Activated naive CD4-positive, alpha-beta T cell treated with anti-CD3 and anti-CD28 coated beads, Interleukin-2, amount 50 U/mL, for 72 hours (primary cell): ENCODE measurements at regions not wholly inside any gene's neighbourhood (a gene's known extent, or its start where the extent isn't known, plus 50 kb on each side); places are given as distances from the start of the nearest gene placed in this dataset.
A peak's percentile ranks its signal among the peaks of the same experiment; 100 is the strongest.
"Not testable (repeated sequence)": the region's sequence is repeated elsewhere in the genome, so short reads cannot be mapped to it uniquely, and the experiment has no call there.

Experiments
- ATAC-seq, 2 donors: fragments of 150-1000 bp; cut with Tn5 transposase; 2 replicates each; pipeline ENCODE4 v1.10.0; 2021; ENCODE audit warnings: mild to moderate bottlenecking in 2 of 2, moderate library complexity in 2 of 2
- DNase-seq, 2 donors: peaks; one replicate each; pipeline ENCODE4 v3.0.0; 2021 to 2022; ENCODE audit warnings: low spot score in 2 of 2
- H3K27ac Mint-ChIP-seq, 2 donors: one replicate each; pipeline ENCODE4 v1.8.0; 2022; ENCODE audit warnings: mild to moderate bottlenecking in 2 of 2, mixed read lengths in 2 of 2
- H3K36me3 Mint-ChIP-seq, 2 donors: one replicate each; pipeline ENCODE4 v1.8.0; 2022; ENCODE audit warnings: mixed read lengths in 2 of 2
- H3K9me3 Mint-ChIP-seq, 2 donors: one replicate each; pipeline ENCODE4 v1.8.0; 2022; ENCODE audit warnings: mixed read lengths in 2 of 2

- Mint-ChIP-seq H3K36me3 (no peaks in the 10 kb centered on the region), H3K9me3 (no peaks in the 10 kb centered on the region), H3K27ac (no peak overlapping the region)
- DNase-seq (no peak), ATAC-seq (no peak)
Measured at GRCh38 chr1:29390491-29391361, 154.4 kb downstream of the PTPRU start.

GRCh38 chr1:29390075-29390474, 153.8 kb downstream of the PTPRU start:
- Mint-ChIP-seq H3K36me3 (no peaks in the 10 kb centered on the region), H3K9me3 (no peaks in the 10 kb centered on the region), H3K27ac (no peak overlapping the region)
- ATAC-seq (no peak), DNase-seq (no peak)

- H3K36me3 Mint-ChIP-seq = no peaks in the 10 kb centered on the region
- no peaks in the 10 kb centered on the region for H3K9me3 Mint-ChIP-seq
- DNase-seq = no peak
- H3K27ac Mint-ChIP-seq = no peak overlapping the region
- no peak for ATAC-seq
Measured at GRCh38 chr1:29389533-29390041, 153.3 kb downstream of the PTPRU start.

- Mint-ChIP-seq H3K9me3 (no peaks in the 10 kb centered on the region), H3K36me3 (no peaks in the 10 kb centered on the region), H3K27ac (no peak overlapping the region)
- DNase-seq = no peak
- no peak for ATAC-seq
Measured at GRCh38 chr1:29388884-29389283, 152.6 kb downstream of the PTPRU start.

- H3K9me3 Mint-ChIP-seq = no peaks in the 10 kb centered on the region
- H3K27ac Mint-ChIP-seq = no peak overlapping the region
- ATAC-seq (no peak), DNase-seq (no peak)
- H3K36me3 Mint-ChIP-seq = no peaks in the 10 kb centered on the region
Measured at GRCh38 chr1:29388170-29388569, 151.8 kb downstream of the PTPRU start.

- ATAC-seq (no peak), DNase-seq (no peak)
- no peaks in the 10 kb centered on the region for H3K36me3 Mint-ChIP-seq
- no peaks in the 10 kb centered on the region for H3K9me3 Mint-ChIP-seq
- no peak overlapping the region for H3K27ac Mint-ChIP-seq
Measured at GRCh38 chr1:29387210-29387609, 150.9 kb downstream of the PTPRU start.

GRCh38 chr1:29386453-29386852, 150.1 kb downstream of the PTPRU start:
- not testable (repeated sequence) for ATAC-seq, H3K36me3 Mint-ChIP-seq, DNase-seq, H3K27ac Mint-ChIP-seq, H3K9me3 Mint-ChIP-seq

GRCh38 chr1:29385966-29386365, 149.6 kb downstream of the PTPRU start:
- no peak overlapping the region for H3K27ac Mint-ChIP-seq
- ATAC-seq (no peak), DNase-seq (no peak)
- H3K9me3 Mint-ChIP-seq = no peaks in the 10 kb centered on the region
- H3K36me3 Mint-ChIP-seq = no peaks in the 10 kb centered on the region

GRCh38 chr1:29384496-29385015, 148.2 kb downstream of the PTPRU start:
- H3K36me3 Mint-ChIP-seq = peaks cover 2% of the 10 kb centered on the region in 2 donors
- no peak overlapping the region for H3K27ac Mint-ChIP-seq
- ATAC-seq (no peak), DNase-seq (no peak)
- peaks cover 1% of the 10 kb centered on the region in 2 donors for H3K9me3 Mint-ChIP-seq

GRCh38 chr1:29383746-29384371, 147.5 kb downstream of the PTPRU start:
- no peak for DNase-seq
- no peak overlapping the region for H3K27ac Mint-ChIP-seq
- peaks cover 5 to 8% of the 10 kb centered on the region in 2 donors for H3K9me3 Mint-ChIP-seq
- H3K36me3 Mint-ChIP-seq = peaks cover 9% of the 10 kb centered on the region in 2 donors
- ATAC-seq = no peak

GRCh38 chr1:29382851-29383745, 146.8 kb downstream of the PTPRU start:
- Mint-ChIP-seq H3K27ac (no peak overlapping the region), H3K36me3 (peaks cover 11 to 12% of the 10 kb centered on the region in 2 donors), H3K9me3 (peaks cover 5 to 11% of the 10 kb centered on the region in 2 donors)
- no peak for ATAC-seq
- no peak for DNase-seq

GRCh38 chr1:29381426-29381825, 145.1 kb downstream of the PTPRU start:
- H3K36me3 Mint-ChIP-seq = peaks cover 11 to 12% of the 10 kb centered on the region in 2 donors
- H3K27ac Mint-ChIP-seq = no peak overlapping the region
- DNase-seq (no peak), ATAC-seq (no peak)
- H3K9me3 Mint-ChIP-seq = peaks cover 5 to 11% of the 10 kb centered on the region in 2 donors

- Mint-ChIP-seq H3K27ac (no peak overlapping the region), H3K36me3 (peaks cover 11 to 12% of the 10 kb centered on the region in 2 donors), H3K9me3 (peaks cover 5 to 16% of the 10 kb centered on the region in 2 donors)
- ATAC-seq (peak in 1 of 2 donors; percentile 29), DNase-seq (no peak)
Measured at GRCh38 chr1:29380532-29380931, 144.2 kb downstream of the PTPRU start.

GRCh38 chr1:29379443-29380073, 143.2 kb downstream of the PTPRU start:
- DNase-seq (peak in 1 of 2 donors; percentile 28), ATAC-seq (no peak)
- H3K36me3 Mint-ChIP-seq = peaks cover 11 to 12% of the 10 kb centered on the region in 2 donors
- H3K27ac Mint-ChIP-seq = no peak overlapping the region
- peaks cover 5 to 18% of the 10 kb centered on the region in 2 donors for H3K9me3 Mint-ChIP-seq
